Neural cell (in vitro differentiated cells): ENCODE measurements at regions not wholly inside any gene's neighbourhood (a gene's known extent, or its start where the extent isn't known, plus 50 kb on each side); places are given as distances from the start of the nearest gene placed in this dataset.

Experiments used
- H2AFZ ChIP-seq: fragments of 200-600, 300-800 bp; sonication (generic), shearing (Covaris generic); 2 replicates; pipeline ENCODE4 v1.6.0; 2014; ENCODE audit warnings: low read depth, mild to moderate bottlenecking, antibody characterized with exemption, low read length, moderate library complexity
- H3F3A ChIP-seq: fragments of 200-600 bp; shearing (Covaris generic); 2 replicates; pipeline ENCODE4 v1.6.1; 2016; ENCODE audit warnings: mild to moderate bottlenecking, moderate library complexity, mixed read lengths, antibody characterized with exemption, low read length; ENCODE audit not compliant: insufficient read depth, poor library complexity, severe bottlenecking
- H3K27ac ChIP-seq: fragments of 200-600, 300-800 bp; sonication (generic), shearing (Covaris generic); 2 replicates; pipeline ENCODE4 v1.5.1; 2014; ENCODE audit warnings: mild to moderate bottlenecking, low read length, moderate library complexity
- H3K27me3 ChIP-seq: fragments of 300-800, 200-600 bp; sonication (generic), shearing (Covaris generic); 2 replicates; pipeline ENCODE4 v1.6.0; 2014; ENCODE audit warnings: mild to moderate bottlenecking, low read depth, low read length, moderate library complexity; ENCODE audit not compliant: insufficient read depth
- H3K36me3 ChIP-seq: fragments of 300-800, 200-600 bp; sonication (generic), shearing (Covaris generic); 2 replicates; pipeline ENCODE4 v1.5.1; 2014; ENCODE audit warnings: mild to moderate bottlenecking, antibody characterized with exemption, low read length, moderate library complexity; ENCODE audit not compliant: insufficient read depth
- H3K4me2 ChIP-seq: fragments of 300-800, 200-600 bp; sonication (generic), shearing (Covaris generic); 2 replicates; pipeline ENCODE4 v1.6.0; 2014; ENCODE audit warnings: mild to moderate bottlenecking, low read length
- H3K4me3 ChIP-seq: fragments of 300-800, 200-600 bp; sonication (generic), shearing (Covaris generic); 2 replicates; pipeline ENCODE4 v1.5.1; 2014; ENCODE audit warnings: mild to moderate bottlenecking, low read length, moderate library complexity
- H3K79me2 ChIP-seq: fragments of 200-600 bp; shearing (Covaris generic); replicated peaks from 2 replicates; pipeline ENCODE4 v1.6.0; 2014; ENCODE audit warnings: mild to moderate bottlenecking, low read length, moderate library complexity; ENCODE audit not compliant: insufficient read depth
- H3K9ac ChIP-seq: fragments of 300-800, 200-600 bp; sonication (generic), shearing (Covaris generic); 2 replicates; pipeline ENCODE4 v1.6.1; 2016; ENCODE audit warnings: mild to moderate bottlenecking, low read length, mixed read lengths
- H3K9me2 ChIP-seq: fragments of 200-600 bp; shearing (Covaris generic); 2 replicates; pipeline ENCODE4 v1.6.1; 2016; ENCODE audit warnings: mild to moderate bottlenecking, low read length, mixed read lengths; ENCODE audit not compliant: insufficient read depth
- H3K9me3 ChIP-seq: fragments of 200-600, 300-800 bp; sonication (generic), shearing (Covaris generic); 2 replicates; pipeline ENCODE4 v1.6.1; 2016; ENCODE audit warnings: mild to moderate bottlenecking, mixed run types, low read length, moderate library complexity, mixed read lengths
- H4K20me1 ChIP-seq: fragments of 200-600 bp; shearing (Covaris generic); 2 replicates; pipeline ENCODE4 v1.6.1; 2016; ENCODE audit warnings: mild to moderate bottlenecking, mixed run types; ENCODE audit not compliant: insufficient read depth
- EP300 ChIP-seq: fragments of 450-650 bp; conservative IDR thresholded peaks from 2 replicates; pipeline ENCODE4 v1.6.1; 2014; ENCODE audit warnings: antibody characterized with exemption, mild to moderate bottlenecking, moderate library complexity; ENCODE audit not compliant: poor library complexity, severe bottlenecking
- EZH2 ChIP-seq: fragments of 200-600, 300-800 bp; shearing (Covaris generic), sonication (generic); IDR thresholded peaks from 2 replicates; pipeline ENCODE4 v1.6.1; 2014; ENCODE audit warnings: antibody characterized with exemption, low read length, borderline replicate concordance, mild to moderate bottlenecking; ENCODE audit not compliant: insufficient read depth, poor library complexity, severe bottlenecking
- MXI1 ChIP-seq: fragments of 450-650 bp; conservative IDR thresholded peaks from 2 replicates; pipeline ENCODE4 v1.6.1; 2014; ENCODE audit warnings: antibody characterized with exemption, mild to moderate bottlenecking; ENCODE audit not compliant: poor library complexity, severe bottlenecking
- POLR2AphosphoS5 ChIP-seq: IDR thresholded peaks from 2 replicates; pipeline ENCODE4 v1.6.1; 2012
- RAD21 ChIP-seq: fragments of 450-650 bp; conservative IDR thresholded peaks from 2 replicates; pipeline ENCODE4 v1.6.1; 2014; ENCODE audit warnings: antibody characterized with exemption, mild to moderate bottlenecking, moderate library complexity
- SMC3 ChIP-seq: fragments of 450-650 bp; conservative IDR thresholded peaks from 2 replicates; pipeline ENCODE4 v1.6.1; 2014; ENCODE audit warnings: antibody characterized with exemption, mild to moderate bottlenecking, moderate library complexity; ENCODE audit not compliant: poor library complexity
- TAF1 ChIP-seq: IDR thresholded peaks from 2 replicates; pipeline ENCODE4 v1.6.1; 2012; ENCODE audit warnings: low read depth
- TF ChIP-seq, protein P1 (sequence below): fragments of 450-650 bp; IDR thresholded peaks from 2 replicates; pipeline ENCODE4 v1.5.1; 2014; ENCODE audit warnings: antibody characterized with exemption, mild to moderate bottlenecking, moderate library complexity; ENCODE audit not compliant: poor library complexity, severe bottlenecking
- TF ChIP-seq, protein P2 (sequence below): IDR thresholded peaks from 2 replicates; pipeline ENCODE4 v1.6.1; 2012; ENCODE audit warnings: borderline replicate concordance

DNA sequence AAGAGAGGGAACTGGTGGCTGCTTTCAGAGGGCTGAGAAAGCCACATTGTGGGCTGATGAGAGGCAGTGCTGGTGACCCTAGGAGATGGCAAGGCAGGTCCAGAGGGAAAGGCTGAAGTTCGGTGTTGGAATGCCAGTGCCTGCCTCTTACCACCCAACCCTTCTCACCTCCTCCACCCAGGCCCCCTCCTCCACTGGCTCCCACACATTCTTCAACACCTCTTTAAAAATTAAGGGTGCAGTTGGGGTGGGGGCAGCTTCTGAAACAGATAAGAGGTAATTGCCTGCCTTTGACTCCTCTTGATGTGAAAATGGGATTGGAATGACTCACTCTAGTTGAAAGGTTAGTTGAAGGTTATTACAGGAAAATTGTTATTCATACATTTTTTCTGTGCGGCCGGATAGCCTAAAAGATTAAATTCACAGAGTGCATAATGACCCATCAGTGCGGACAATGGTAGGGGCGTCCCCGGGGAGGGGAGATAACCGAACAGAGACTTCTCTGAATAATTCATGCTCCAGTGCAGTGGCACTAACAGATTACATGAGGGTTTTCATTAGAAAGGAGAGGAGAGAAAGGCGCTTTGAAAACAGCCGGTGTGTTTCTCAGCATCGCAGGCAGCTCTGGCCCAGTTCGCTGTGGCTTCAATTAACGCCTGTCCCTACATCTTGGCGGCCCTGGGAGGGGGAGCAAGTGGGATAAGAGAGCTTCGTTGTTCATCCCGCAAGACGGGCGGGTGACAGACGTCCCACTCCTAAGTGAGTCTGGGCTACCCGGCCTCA is 212.4 kb downstream of the TLE3 start:
- H3K4me3 ChIP-seq = peak overlapping the region; percentile 41
- H3K4me2 ChIP-seq = peak overlapping the region; percentile 15
- H3K79me2 ChIP-seq = no peaks in the 10 kb centered on the region
- no peaks in the 10 kb centered on the region for H3K9me3 ChIP-seq
- no peaks in the 10 kb centered on the region for H3K36me3 ChIP-seq
- peak overlapping the region; percentile 43 for H3K27ac ChIP-seq
- TF ChIP-seq SMC3 (peak; percentile 27), EP300 (peak; percentile 67), EZH2 (no peak), RAD21 (peak; percentile 29), TAF1 (no peak), POLR2AphosphoS5 (peak; percentile 66), MXI1 (no peak)
- TF ChIP-seq, protein P1, sequence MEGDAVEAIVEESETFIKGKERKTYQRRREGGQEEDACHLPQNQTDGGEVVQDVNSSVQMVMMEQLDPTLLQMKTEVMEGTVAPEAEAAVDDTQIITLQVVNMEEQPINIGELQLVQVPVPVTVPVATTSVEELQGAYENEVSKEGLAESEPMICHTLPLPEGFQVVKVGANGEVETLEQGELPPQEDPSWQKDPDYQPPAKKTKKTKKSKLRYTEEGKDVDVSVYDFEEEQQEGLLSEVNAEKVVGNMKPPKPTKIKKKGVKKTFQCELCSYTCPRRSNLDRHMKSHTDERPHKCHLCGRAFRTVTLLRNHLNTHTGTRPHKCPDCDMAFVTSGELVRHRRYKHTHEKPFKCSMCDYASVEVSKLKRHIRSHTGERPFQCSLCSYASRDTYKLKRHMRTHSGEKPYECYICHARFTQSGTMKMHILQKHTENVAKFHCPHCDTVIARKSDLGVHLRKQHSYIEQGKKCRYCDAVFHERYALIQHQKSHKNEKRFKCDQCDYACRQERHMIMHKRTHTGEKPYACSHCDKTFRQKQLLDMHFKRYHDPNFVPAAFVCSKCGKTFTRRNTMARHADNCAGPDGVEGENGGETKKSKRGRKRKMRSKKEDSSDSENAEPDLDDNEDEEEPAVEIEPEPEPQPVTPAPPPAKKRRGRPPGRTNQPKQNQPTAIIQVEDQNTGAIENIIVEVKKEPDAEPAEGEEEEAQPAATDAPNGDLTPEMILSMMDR = no peak
- TF ChIP-seq, protein P2, sequence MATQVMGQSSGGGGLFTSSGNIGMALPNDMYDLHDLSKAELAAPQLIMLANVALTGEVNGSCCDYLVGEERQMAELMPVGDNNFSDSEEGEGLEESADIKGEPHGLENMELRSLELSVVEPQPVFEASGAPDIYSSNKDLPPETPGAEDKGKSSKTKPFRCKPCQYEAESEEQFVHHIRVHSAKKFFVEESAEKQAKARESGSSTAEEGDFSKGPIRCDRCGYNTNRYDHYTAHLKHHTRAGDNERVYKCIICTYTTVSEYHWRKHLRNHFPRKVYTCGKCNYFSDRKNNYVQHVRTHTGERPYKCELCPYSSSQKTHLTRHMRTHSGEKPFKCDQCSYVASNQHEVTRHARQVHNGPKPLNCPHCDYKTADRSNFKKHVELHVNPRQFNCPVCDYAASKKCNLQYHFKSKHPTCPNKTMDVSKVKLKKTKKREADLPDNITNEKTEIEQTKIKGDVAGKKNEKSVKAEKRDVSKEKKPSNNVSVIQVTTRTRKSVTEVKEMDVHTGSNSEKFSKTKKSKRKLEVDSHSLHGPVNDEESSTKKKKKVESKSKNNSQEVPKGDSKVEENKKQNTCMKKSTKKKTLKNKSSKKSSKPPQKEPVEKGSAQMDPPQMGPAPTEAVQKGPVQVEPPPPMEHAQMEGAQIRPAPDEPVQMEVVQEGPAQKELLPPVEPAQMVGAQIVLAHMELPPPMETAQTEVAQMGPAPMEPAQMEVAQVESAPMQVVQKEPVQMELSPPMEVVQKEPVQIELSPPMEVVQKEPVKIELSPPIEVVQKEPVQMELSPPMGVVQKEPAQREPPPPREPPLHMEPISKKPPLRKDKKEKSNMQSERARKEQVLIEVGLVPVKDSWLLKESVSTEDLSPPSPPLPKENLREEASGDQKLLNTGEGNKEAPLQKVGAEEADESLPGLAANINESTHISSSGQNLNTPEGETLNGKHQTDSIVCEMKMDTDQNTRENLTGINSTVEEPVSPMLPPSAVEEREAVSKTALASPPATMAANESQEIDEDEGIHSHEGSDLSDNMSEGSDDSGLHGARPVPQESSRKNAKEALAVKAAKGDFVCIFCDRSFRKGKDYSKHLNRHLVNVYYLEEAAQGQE = peak; percentile 34
- H3K27me3 ChIP-seq = no peaks in the 10 kb centered on the region
- H3F3A ChIP-seq = no peaks in the 10 kb centered on the region
- peak overlapping the region; percentile 44 for H3K9ac ChIP-seq
- no peaks in the 10 kb centered on the region for H4K20me1 ChIP-seq
- no peaks in the 10 kb centered on the region for H3K9me2 ChIP-seq
- no peak overlapping the region for H2AFZ ChIP-seq

DNA sequence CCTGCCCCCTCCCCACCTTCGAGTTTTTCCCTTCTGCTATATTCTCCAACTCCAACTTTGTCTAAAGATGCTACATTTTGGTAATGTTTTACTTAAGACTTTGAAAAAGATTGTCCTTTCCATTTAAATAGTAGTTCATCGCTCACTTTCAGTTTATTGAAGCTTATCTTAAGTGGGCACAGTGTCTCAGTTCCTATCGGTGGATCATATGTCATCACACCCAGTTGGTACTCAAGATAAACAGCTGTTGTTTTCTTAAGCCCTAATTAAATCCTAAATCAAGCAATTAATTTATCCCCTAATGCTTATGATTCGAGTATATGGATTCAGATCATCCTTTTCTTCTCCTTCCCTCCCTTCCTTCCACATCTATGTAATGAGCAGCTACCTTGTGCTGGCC is 210.7 kb downstream of the TLE3 start:
- TF ChIP-seq EP300 (no peak), MXI1 (no peak), SMC3 (no peak), EZH2 (no peak), RAD21 (no peak), POLR2AphosphoS5 (no peak), TAF1 (no peak)
- TF ChIP-seq, protein P2 = no peak
- TF ChIP-seq, protein P1 = no peak
- Histone ChIP-seq H3K27me3 (no peaks in the 10 kb centered on the region), H3F3A (no peaks in the 10 kb centered on the region)

More for the DNA sequence above, 210.7 kb downstream of the TLE3 start:
- Histone ChIP-seq H2AFZ (no peak overlapping the region), H3K36me3 (no peaks in the 10 kb centered on the region), H3K4me2 (no peak overlapping the region), H3K9me3 (no peaks in the 10 kb centered on the region), H3K79me2 (no peaks in the 10 kb centered on the region), H4K20me1 (no peaks in the 10 kb centered on the region), H3K4me3 (no peak overlapping the region), H3K9ac (no peak overlapping the region), H3K27ac (no peak overlapping the region), H3K9me2 (no peaks in the 10 kb centered on the region)
